Nephron progenitor cell (in vitro differentiated cells): ENCODE measurements at regions not wholly inside any gene's neighbourhood (a gene's known extent, or its start where the extent isn't known, plus 50 kb on each side); places are given as distances from the start of the nearest gene placed in this dataset.

ENCODE experiments used
- DNase-seq: peaks from one replicate; pipeline ENCODE4 v3.0.0; 2021
- H3K27ac Mint-ChIP-seq: 2 replicates; pipeline ENCODE4 v1.8.0; 2021; ENCODE audit warnings: mild to moderate bottlenecking, moderate library complexity, mixed read lengths
- H3K27me3 Mint-ChIP-seq: 2 replicates; pipeline ENCODE4 v1.8.0; 2021; ENCODE audit warnings: mild to moderate bottlenecking, low read depth, mixed read lengths; ENCODE audit not compliant: poor library complexity
- H3K36me3 Mint-ChIP-seq: 2 replicates; pipeline ENCODE4 v1.8.0; 2021; ENCODE audit warnings: low read depth, mixed read lengths
- H3K4me1 Mint-ChIP-seq: 2 replicates; pipeline ENCODE4 v1.8.0; 2021; ENCODE audit warnings: mixed read lengths
- H3K4me3 Mint-ChIP-seq: 2 replicates; pipeline ENCODE4 v1.8.0; 2021; ENCODE audit warnings: mild to moderate bottlenecking, moderate library complexity, mixed read lengths
- H3K9me3 Mint-ChIP-seq: 2 replicates; pipeline ENCODE4 v1.8.0; 2021; ENCODE audit warnings: mild to moderate bottlenecking, moderate library complexity, mixed read lengths
- CTCF ChIP-seq: fragments of 200-600 bp; sonication (generic); IDR thresholded peaks from 2 replicates; pipeline ENCODE4 v1.5.0; 2021; ENCODE audit warnings: antibody characterized with exemption

- H3K27ac Mint-ChIP-seq: peak overlapping the region; percentile 66
- no peak overlapping the region for H3K4me3 Mint-ChIP-seq
- DNase-seq: no peak
- peaks cover 3% of the 10 kb centered on the region for H3K27me3 Mint-ChIP-seq
- H3K4me1 Mint-ChIP-seq: peaks cover 36% of the 10 kb centered on the region
- no peak for TF ChIP-seq CTCF
- H3K9me3 Mint-ChIP-seq: peaks cover 4% of the 10 kb centered on the region
- no peaks in the 10 kb centered on the region for H3K36me3 Mint-ChIP-seq
Observed at GRCh38 chr5:91433861-91434260, 50.7 kb upstream of the ARRDC3 start.
